Tibial nerve (tissue), 4 donors: ENCODE measurements at regions not wholly inside any gene's neighbourhood (a gene's known extent, or its start where the extent isn't known, plus 50 kb on each side); places are given as distances from the start of the nearest gene placed in this dataset.

Experiments used
- EP300 ChIP-seq, 2 donors: sonication (generic); formaldehyde crosslinking; IDR thresholded peaks; one replicate each; pipeline ENCODE4 v1.6.1; 2017; ENCODE audit warnings: antibody characterized with exemption in 2 of 2, mild to moderate bottlenecking in 1 of 2
- POLR2A ChIP-seq, 2 donors: fragments of 450-650 bp; IDR thresholded peaks; one replicate each; pipeline ENCODE4 v1.6.1; 2017; ENCODE audit warnings: antibody characterized with exemption in 2 of 2, mild to moderate bottlenecking in 2 of 2, moderate library complexity in 2 of 2
- TF ChIP-seq, protein P1 (sequence below), 5 experiments: fragments of 200-600 bp in 3 of 5; fragments of 450-650 bp in 2 of 5; sonication (generic) in 3 of 5; IDR thresholded peaks; one replicate each; pipeline ENCODE4 v1.5.1; 2016 to 2019; ENCODE audit warnings: antibody characterized with exemption in 5 of 5, mild to moderate bottlenecking in 3 of 5, moderate library complexity in 2 of 5

DNA sequence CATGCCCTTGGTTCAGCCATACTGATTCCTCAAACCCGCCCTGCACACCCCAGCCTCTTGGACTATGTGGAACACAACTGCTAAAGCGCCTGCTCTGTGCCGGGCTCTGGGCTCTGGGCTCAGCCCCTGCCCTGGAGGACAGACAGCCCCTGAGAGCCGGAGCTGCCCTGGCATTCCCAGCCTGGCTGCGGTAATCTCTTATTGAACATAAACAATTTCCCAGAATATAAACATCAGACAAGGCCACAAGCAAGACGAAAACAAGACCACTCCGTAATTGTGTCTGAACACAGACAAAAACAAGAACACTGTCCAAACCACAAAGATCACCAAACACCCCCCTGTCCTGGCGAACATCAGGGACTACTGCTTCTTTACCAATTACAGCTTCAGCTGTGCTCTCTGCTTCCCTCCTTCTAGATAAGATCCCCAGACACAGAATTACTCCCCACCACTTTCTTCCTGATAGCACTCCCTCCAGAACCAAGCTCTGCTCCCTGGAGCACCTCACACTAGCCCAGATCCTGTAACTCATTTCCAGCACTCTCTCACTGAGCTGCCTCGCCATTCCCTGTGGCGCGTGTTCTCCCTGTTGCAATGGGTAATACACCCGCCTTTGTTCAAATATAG is 57.1 kb upstream of the TLE3 start:
- TF ChIP-seq, protein P1, sequence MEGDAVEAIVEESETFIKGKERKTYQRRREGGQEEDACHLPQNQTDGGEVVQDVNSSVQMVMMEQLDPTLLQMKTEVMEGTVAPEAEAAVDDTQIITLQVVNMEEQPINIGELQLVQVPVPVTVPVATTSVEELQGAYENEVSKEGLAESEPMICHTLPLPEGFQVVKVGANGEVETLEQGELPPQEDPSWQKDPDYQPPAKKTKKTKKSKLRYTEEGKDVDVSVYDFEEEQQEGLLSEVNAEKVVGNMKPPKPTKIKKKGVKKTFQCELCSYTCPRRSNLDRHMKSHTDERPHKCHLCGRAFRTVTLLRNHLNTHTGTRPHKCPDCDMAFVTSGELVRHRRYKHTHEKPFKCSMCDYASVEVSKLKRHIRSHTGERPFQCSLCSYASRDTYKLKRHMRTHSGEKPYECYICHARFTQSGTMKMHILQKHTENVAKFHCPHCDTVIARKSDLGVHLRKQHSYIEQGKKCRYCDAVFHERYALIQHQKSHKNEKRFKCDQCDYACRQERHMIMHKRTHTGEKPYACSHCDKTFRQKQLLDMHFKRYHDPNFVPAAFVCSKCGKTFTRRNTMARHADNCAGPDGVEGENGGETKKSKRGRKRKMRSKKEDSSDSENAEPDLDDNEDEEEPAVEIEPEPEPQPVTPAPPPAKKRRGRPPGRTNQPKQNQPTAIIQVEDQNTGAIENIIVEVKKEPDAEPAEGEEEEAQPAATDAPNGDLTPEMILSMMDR (IDR thresholded peaks at IDR 0.05), result no peak
- TF ChIP-seq POLR2A (IDR thresholded peaks at IDR 0.05), result no peak
- TF ChIP-seq EP300 (IDR thresholded peaks at IDR 0.05), result no peak
